Pancreas (tissue), 10 donors: ENCODE measurements at regions not wholly inside any gene's neighbourhood (a gene's known extent, or its start where the extent isn't known, plus 50 kb on each side); places are given as distances from the start of the nearest gene placed in this dataset.

Source experiments
- ATAC-seq, 4 donors: fragments of 200-7000 bp; cut with Tn5 transposase; one replicate each; pipeline versions ENCODE4 v1.8.0 to v1.9.1; 2020; ENCODE audit warnings: mild to moderate bottlenecking in 4 of 4, moderate library complexity in 4 of 4
- DNase-seq, 6 donors: peaks; one replicate each; pipeline ENCODE4 v3.0.0-alpha.2; 2020
- FAIRE-seq: peaks from 2 replicates; lab custom pipeline; 2012; peaks lifted over from hg19 to GRCh38; lab: Jason Lieb, UNC
- H3K27ac ChIP-seq, 4 donors: fragments of 200-600 bp; sonication (generic); 1 replicate in 3 of 4; 2 replicates in 1 of 4; pipeline versions ENCODE4 v1.5.0 to v1.8.0; 2020
- H3K27me3 ChIP-seq, 4 donors: fragments of 200-600 bp; one replicate each; pipeline ENCODE4 v1.8.0; 2021
- H3K36me3 ChIP-seq, 3 donors: fragments of 200-600 bp; sonication (generic) in 1 of 3; one replicate each; pipeline versions ENCODE4 v1.5.0 to v1.8.0; 2020 to 2021
- H3K4me1 ChIP-seq, 3 donors: fragments of 200-600 bp; one replicate each; pipeline ENCODE4 v1.8.0; 2021
- H3K4me3 ChIP-seq, 4 donors: fragments of 200-600 bp; sonication (generic) in 2 of 4; one replicate each; pipeline versions ENCODE4 v1.5.0 to v1.8.0; 2020 to 2021
- H3K9me3 ChIP-seq, 4 donors: fragments of 200-600 bp; one replicate each; pipeline ENCODE4 v1.8.0; 2021
- WGBS, 2 donors: extraction: QIAGEN DNeasy Blood & Tissue Kit; methylation state at CpG; one replicate each; pipeline ENCODE4 v1.1.7; 2013; 5-methylcytosine and 5-hydroxymethylcytosine counted together
- intact Hi-C, 3 donors: fragments of 100-400 bp; cut with DNase I; formaldehyde crosslinking; loops; one replicate each; pipeline versions ENCODE4 v1.11.1 to v1.14.2; 2022
- TF ChIP-seq, protein P1 (sequence below), 4 donors: fragments of 200-600 bp; sonication (generic) in 3 of 4; IDR thresholded peaks; one replicate each; pipeline versions ENCODE4 v1.5.0 to v1.8.0; 2021; ENCODE audit warnings: antibody characterized with exemption in 4 of 4
- donor health status: healthy with polysubstance abuse.
- donor health status: DM: no; HTN: no; CAD: no; lungs with moderate emphysema.
- donor health status: DM: no; HTN: no; CAD: no.
- donor health status: control.
- donor health status: control.
- donor health status: Bipolar disorder and iron deficiency.
- donor health status: DM: yes; HTN: yes; CAD: no.
- donor health status: DM: no; HTN: no; CAD: no.
- donor health status: DM: no; HTN: no; CAD: no.
- donor health status: DM: yes; HTN: yes; CAD: no.

- intact Hi-C loops = no loop called here
- DNase-seq (no peak), ATAC-seq (no peak), FAIRE-seq (no peak)
- 46 to 61% methylated on average over 13 of the region's 13 CpGs for WGBS, 2 donors
- no peak overlapping the region for H3K4me3 ChIP-seq
- TF ChIP-seq, protein P1, sequence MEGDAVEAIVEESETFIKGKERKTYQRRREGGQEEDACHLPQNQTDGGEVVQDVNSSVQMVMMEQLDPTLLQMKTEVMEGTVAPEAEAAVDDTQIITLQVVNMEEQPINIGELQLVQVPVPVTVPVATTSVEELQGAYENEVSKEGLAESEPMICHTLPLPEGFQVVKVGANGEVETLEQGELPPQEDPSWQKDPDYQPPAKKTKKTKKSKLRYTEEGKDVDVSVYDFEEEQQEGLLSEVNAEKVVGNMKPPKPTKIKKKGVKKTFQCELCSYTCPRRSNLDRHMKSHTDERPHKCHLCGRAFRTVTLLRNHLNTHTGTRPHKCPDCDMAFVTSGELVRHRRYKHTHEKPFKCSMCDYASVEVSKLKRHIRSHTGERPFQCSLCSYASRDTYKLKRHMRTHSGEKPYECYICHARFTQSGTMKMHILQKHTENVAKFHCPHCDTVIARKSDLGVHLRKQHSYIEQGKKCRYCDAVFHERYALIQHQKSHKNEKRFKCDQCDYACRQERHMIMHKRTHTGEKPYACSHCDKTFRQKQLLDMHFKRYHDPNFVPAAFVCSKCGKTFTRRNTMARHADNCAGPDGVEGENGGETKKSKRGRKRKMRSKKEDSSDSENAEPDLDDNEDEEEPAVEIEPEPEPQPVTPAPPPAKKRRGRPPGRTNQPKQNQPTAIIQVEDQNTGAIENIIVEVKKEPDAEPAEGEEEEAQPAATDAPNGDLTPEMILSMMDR (IDR thresholded peaks at IDR 0.05) = no peak
- no peaks in the 10 kb centered on the region for H3K4me1 ChIP-seq
- H3K27me3 ChIP-seq = no peaks in the 10 kb centered on the region
- H3K36me3 ChIP-seq = no peaks in the 10 kb centered on the region
- no peak overlapping the region for H3K27ac ChIP-seq
- no peaks in the 10 kb centered on the region for H3K9me3 ChIP-seq
Observed at GRCh38 chr19:30307191-30307974, 64.8 kb upstream of the ZNF536 start.

DNA sequence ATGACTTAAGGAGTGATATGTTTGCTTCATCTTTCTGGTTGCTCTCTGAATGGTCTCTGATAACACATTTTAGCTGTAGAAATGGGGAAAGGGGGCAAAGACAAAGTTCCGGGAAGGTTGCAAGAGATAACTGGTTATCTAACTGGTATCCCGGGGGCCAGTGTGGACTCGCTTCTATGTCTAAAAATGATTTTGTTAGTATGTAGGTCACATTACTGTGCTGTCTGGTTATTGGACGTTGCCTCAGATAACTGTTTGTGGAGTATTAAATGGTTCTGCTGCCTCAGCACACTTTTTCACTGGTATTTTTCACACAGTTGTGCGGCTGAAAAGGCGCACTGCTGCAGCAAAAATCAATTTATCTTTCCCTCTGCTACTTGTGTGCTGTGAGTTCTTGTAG lies 63.0 kb upstream of the ZNF536 start:
- FAIRE-seq (no peak), DNase-seq (no peak), ATAC-seq (no peak)
- H3K36me3 ChIP-seq = no peaks in the 10 kb centered on the region
- no peak overlapping the region for H3K4me3 ChIP-seq
- H3K4me1 ChIP-seq = no peaks in the 10 kb centered on the region
- 25% methylated on average over 6 of the region's 6 CpGs for WGBS, 2 donors
- TF ChIP-seq, protein P1 (IDR thresholded peaks at IDR 0.05) = no peak
- no peaks in the 10 kb centered on the region for H3K9me3 ChIP-seq
- H3K27ac ChIP-seq = no peak overlapping the region
- H3K27me3 ChIP-seq = no peaks in the 10 kb centered on the region
- intact Hi-C loops = no loop called here

DNA sequence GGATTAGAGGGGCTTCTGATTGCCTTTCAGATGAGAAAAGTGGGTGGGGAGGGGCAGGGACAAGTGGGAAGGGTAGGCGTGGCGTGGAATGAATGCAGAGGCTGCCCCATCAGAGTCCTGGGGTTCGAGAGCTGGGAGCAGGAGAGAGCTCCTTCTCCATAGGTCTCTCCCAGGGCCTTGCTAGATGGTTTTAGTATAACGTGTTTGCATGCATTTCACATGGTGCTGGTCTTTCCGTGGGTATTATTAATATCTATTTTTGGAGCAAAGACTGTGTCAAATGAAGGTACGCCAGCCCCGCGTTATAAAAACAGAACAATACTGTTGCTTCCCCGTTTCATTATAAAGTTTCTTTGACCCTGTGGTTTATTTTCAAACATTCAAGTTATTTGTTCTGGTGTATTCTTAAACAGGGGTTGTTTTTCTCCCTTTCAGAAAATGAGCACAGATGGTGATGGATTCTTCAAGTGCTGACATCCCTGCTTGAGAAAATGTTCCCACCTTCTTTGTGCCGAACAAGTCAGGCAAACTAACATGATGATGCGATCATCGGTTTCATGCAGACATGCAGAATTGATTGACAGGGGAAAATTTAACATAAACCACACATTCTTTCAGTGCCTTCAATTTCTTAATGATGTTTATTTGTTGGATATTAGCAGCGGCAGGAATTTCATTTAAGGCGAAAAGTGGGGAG lies 62.1 kb upstream of the ZNF536 start:
- no peaks in the 10 kb centered on the region for H3K36me3 ChIP-seq
- intact Hi-C loops = no loop called here
- H3K9me3 ChIP-seq = no peaks in the 10 kb centered on the region
- no peak overlapping the region for H3K4me3 ChIP-seq
- no peak for ATAC-seq
- no peaks in the 10 kb centered on the region for H3K4me1 ChIP-seq
- TF ChIP-seq, protein P1 (IDR thresholded peaks at IDR 0.05) = no peak
- no peak overlapping the region for H3K27ac ChIP-seq
- no peaks in the 10 kb centered on the region for H3K27me3 ChIP-seq
- FAIRE-seq = no peak
- DNase-seq = no peak
- WGBS, 2 donors = 60 to 65% methylated on average over 14 of the region's 14 CpGs

GRCh38 chr19:30310602-30311263 lies 61.5 kb upstream of the ZNF536 start:
- intact Hi-C loops = no loop called here
- Histone ChIP-seq H3K4me3 (no peak overlapping the region), H3K27me3 (no peaks in the 10 kb centered on the region), H3K36me3 (no peaks in the 10 kb centered on the region), H3K4me1 (no peaks in the 10 kb centered on the region), H3K27ac (no peak overlapping the region), H3K9me3 (no peaks in the 10 kb centered on the region)
- TF ChIP-seq, protein P1 (IDR thresholded peaks at IDR 0.05) = no peak
- FAIRE-seq (no peak), DNase-seq (no peak), ATAC-seq (no peak)
- 65 to 69% methylated on average over 16 of the region's 16 CpGs for WGBS, 2 donors
